SK-N-SH treated with all-trans-retinoic acid at 6 μM for 48 hours (cell line): ENCODE measurements at regions not wholly inside any gene's neighbourhood (a gene's known extent, or its start where the extent isn't known, plus 50 kb on each side); places are given as distances from the start of the nearest gene placed in this dataset.

Source experiments
- CSDC2 ChIP-seq: fragments of 250-450 bp; sonication (Bioruptor Pico); IDR thresholded peaks from 2 replicates; pipeline ENCODE4 v1.5.0; 2020; ENCODE audit warnings: mild to moderate bottlenecking, moderate library complexity
- PPARA ChIP-seq: fragments of 250-450 bp; sonication (Bioruptor Pico); IDR thresholded peaks from 2 replicates; pipeline ENCODE4 v1.5.0; 2020; ENCODE audit warnings: mild to moderate bottlenecking, borderline replicate concordance
- TOX ChIP-seq: fragments of 250-450 bp; sonication (Bioruptor Pico); IDR thresholded peaks from 2 replicates; pipeline ENCODE4 v1.8.0; 2021; ENCODE audit warnings: mild to moderate bottlenecking, moderate library complexity, borderline replicate concordance
- ZNF70 ChIP-seq: fragments of 450-650 bp; formaldehyde crosslinking; IDR thresholded peaks from 2 replicates; pipeline ENCODE4 v1.5.0; 2020; ENCODE audit warnings: mild to moderate bottlenecking, moderate library complexity
- TF ChIP-seq, protein P1 (sequence below): fragments of 250-450 bp; sonication (Bioruptor Pico); IDR thresholded peaks from 2 replicates; pipeline ENCODE4 v1.5.1; 2021; ENCODE audit warnings: mild to moderate bottlenecking, moderate library complexity
- TF ChIP-seq, protein P2 (sequence below): fragments of 250-450 bp; sonication (Bioruptor Pico); IDR thresholded peaks from 2 replicates; pipeline ENCODE4 v1.5.1; 2020; ENCODE audit warnings: low read depth, mild to moderate bottlenecking, moderate library complexity

DNA sequence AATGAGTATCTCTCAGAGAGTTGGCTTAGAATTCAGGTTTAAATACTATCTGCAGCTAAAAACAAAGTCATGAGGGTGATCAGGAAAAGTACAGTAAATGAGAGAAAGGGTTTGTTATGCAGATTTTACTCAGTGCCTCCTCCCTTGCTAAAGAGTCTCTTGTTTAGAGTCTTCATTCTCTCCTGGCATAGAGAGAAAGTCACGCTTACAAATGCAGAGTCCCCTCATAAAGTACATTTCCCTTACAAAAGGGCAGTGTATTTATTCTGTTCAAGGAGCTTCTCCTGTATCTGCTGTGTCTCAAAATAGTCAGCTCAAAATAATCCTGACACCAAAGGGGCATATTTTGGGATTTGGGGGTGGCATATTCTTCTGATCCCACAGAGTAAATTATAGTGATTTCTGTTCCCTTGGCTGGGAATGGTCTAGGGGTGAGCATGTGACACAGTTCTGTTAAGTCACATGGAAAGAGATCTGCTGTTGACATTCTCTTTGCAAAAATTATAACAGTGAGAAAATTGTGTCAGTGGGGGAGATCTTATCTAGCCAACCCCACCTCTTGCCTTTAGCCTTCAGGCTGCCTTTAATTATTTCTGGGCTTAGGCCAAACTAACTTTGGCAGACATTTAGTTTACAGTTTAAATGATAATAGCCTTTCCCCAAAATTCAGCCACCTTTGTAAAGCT is 102.9 kb downstream of the MTNR1B start:
- TF ChIP-seq, protein P1, sequence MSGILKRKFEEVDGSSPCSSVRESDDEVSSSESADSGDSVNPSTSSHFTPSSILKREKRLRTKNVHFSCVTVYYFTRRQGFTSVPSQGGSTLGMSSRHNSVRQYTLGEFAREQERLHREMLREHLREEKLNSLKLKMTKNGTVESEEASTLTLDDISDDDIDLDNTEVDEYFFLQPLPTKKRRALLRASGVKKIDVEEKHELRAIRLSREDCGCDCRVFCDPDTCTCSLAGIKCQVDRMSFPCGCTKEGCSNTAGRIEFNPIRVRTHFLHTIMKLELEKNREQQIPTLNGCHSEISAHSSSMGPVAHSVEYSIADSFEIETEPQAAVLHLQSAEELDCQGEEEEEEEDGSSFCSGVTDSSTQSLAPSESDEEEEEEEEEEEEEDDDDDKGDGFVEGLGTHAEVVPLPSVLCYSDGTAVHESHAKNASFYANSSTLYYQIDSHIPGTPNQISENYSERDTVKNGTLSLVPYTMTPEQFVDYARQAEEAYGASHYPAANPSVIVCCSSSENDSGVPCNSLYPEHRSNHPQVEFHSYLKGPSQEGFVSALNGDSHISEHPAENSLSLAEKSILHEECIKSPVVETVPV (CRISPR knock-in tag), result no peak
- TF ChIP-seq TOX (no peak), ZNF70 (CRISPR knock-in tag) (no peak), PPARA (CRISPR knock-in tag) (no peak), CSDC2 (CRISPR knock-in tag) (no peak)
- TF ChIP-seq, protein P2, sequence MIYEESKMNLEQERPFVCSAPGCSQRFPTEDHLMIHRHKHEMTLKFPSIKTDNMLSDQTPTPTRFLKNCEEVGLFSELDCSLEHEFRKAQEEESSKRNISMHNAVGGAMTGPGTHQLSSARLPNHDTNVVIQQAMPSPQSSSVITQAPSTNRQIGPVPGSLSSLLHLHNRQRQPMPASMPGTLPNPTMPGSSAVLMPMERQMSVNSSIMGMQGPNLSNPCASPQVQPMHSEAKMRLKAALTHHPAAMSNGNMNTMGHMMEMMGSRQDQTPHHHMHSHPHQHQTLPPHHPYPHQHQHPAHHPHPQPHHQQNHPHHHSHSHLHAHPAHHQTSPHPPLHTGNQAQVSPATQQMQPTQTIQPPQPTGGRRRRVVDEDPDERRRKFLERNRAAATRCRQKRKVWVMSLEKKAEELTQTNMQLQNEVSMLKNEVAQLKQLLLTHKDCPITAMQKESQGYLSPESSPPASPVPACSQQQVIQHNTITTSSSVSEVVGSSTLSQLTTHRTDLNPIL, result no peak
